NCI-H345 treated with DMSO at 0.1 percent for 48 hours (cell line): ENCODE measurements at regions not wholly inside any gene's neighbourhood (a gene's known extent, or its start where the extent isn't known, plus 50 kb on each side); places are given as distances from the start of the nearest gene placed in this dataset.
"Not testable (repeated sequence)": the region's sequence is repeated elsewhere in the genome, so short reads cannot be mapped to it uniquely, and the experiment has no call there.

Source experiments
- DNase-seq: peaks from one replicate; lab custom pipeline; 2025; ENCODE audit not compliant: unreplicated experiment; lab: John Stamatoyannopoulos, UW

DNA sequence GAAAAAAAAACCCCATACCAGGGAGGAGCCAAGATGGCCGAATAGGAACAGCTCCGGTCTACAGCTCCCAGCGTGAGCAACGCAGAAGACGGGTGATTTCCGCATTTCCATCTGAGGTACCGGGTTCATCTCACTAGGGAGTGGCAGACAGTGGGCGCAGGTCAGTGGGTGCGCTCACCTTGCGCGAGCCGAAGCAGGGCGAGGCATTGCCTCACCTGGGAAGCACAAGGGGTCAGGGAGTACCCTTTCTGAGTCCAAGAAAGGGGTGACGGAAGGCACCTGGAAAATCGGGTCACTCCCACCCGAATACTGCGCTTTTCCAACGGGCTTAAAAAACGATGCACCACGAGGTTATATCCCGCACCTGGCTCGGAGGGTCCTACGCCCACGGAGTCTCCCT, 1328.6 kb downstream of the GRIK2 start:
- not testable (repeated sequence) for DNase-seq

DNA sequence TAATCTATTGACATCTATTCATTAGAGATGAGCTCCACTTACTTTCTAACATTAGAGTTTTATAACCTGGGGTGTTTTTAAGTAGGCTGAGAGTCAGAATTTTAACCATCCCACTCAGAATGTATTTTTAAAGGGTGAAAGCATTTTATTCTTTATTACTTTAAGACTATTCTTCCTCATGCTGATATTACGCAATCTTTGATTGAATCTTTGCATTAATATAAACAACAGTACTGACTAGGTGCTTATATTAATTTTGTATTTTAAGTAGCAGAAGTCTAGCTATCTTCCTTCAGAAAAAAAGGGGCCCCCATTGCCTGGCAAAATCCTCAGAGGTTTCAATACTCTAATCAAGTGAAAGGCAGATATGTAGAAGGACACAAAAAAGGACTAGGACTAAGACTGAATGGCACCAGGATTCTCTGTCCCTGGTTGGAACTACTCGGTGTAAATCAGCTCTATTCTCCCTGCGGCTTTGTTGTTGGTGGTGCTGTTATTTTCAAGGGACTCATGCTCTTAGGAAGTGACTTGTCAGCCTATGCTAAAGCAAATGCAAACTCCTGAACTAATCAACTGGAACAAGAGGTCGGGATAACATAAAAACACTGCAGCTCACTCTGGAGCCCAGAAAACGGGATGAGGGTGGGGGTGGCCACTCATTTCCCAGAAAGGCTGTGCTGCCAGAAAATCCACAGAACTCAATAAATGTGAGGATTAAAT, 1324.4 kb downstream of the GRIK2 start:
- no peak for DNase-seq

DNA sequence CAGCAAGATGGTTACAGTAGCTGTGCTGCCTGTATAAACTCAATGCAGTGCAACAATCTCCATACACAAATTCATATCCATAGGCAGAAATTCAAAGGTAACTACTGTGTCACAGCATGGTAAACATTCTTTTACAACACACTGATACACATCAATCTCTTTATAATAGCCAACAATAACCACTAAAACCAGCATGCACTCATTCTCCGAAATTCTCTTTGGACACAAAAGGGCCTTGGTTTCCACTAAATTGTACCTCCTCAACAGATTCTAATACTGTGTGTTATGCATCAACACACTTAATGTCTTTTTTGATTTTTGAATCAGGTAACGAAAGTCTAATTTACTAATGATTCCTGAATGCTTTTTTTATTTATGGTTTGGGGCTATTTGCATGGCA, 1323.7 kb downstream of the GRIK2 start:
- DNase-seq, result no peak

DNA sequence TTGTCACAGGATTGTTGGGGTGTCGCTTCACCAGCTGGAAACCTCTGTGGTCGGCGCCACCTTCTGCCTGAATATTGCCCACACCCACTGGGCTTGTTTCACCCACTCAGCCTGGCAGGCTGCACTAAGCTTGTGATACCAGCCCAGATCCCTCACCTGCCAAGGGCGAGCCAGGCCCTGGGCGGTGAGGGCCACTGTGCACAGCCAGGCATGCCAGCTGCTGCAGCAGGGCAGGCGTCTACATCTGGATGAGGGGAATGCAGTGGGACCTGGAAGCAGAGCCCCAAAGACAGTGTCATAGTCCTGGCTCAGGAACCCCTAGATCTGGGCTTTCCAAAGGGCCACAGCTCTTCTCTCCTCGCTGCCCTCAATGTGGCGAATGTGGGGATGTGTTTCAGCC, 1307.5 kb downstream of the GRIK2 start:
- DNase-seq, result no peak

DNA sequence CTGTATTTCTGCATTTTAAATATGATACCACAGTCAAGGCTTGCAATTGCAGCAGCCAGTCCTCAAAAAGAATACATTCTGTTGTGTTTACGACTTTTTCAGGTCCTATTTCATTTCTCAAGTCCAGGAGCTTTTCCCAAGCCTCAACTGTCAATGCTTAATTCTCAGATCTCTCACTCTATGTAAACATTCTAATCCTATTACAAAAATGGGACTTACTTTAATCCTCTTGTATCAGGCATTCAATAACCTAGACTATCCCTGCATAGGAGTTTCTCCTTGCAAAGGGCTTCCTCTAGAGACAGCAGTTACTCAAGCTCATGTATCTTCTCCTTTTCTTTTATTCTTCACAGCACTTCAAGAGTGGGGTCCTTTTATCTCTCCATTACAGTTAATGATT, 1293.0 kb downstream of the GRIK2 start:
- DNase-seq, result no peak

DNA sequence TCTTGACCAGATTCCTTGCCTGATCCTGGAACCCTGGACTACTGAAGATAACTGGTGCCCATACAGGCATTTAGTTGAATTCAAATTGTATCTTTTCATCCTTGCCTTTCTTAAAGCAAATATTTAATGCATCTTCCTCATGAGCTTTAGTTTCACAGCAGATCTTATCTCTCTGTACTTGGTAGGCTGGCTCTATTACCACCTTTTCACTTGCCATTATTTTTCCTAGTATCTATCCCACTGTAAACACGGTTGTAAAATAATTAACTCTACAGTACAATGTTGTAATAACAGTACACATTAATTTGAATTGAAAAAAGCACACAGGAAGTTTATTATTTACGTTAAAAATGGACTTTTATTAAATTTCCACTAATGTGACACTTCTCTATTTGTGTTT, 1286.9 kb downstream of the GRIK2 start:
- DNase-seq, result no peak

DNA sequence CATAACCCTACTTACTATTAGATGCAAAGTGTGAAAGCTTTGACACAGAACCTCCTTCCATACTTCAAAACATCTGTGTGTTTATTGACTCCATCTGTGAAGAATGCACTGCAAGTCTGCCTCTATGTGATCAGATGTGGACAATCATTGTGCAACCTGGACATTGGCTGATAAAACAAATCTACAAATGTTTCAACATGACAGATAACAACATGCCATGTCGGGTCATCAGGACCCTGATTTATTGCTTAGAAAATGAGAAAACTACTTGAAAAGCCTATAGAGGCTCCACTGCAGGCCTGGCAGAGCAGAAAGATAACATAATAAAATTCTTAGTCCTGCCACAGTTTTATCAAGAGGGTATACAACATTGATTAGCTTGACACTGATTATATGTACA, 1286.4 kb downstream of the GRIK2 start:
- no peak for DNase-seq

DNA sequence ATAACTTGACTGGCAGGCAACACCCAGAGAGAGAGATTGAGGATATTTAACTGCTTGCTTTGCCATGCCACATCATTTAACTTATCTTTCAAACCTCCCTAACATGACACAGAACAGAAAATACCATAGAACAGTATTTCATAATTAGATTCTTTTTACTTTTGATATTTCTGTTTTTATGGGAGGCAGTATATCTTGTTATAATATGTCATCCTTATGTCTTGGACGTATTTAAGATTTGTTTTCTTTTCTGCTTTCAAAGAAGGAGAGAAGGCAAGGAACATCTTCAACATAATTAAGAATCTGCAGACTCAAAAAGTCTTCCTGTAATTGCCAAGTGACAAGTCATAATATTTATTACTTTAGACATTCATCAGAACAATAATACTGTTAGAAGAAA, 1283.7 kb downstream of the GRIK2 start:
- DNase-seq, result no peak

DNA sequence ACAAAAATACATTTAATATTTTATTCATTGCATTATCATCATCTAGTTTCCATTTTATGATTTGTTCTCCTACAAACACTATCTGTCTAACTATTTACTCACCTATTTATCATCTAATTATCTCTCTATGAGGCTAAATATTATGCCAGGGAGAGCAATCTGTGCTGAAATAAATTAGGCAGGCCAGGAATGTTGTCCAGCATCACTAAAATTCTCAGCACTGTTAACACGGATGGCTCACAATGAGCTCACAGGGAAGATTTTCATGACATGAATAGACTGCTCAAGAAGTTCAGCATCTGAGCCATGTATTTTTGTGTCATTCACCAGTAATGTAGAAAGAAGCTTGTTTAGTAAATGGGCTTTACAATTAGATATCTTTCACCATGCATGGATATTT, 1277.2 kb downstream of the GRIK2 start:
- no peak for DNase-seq

DNA sequence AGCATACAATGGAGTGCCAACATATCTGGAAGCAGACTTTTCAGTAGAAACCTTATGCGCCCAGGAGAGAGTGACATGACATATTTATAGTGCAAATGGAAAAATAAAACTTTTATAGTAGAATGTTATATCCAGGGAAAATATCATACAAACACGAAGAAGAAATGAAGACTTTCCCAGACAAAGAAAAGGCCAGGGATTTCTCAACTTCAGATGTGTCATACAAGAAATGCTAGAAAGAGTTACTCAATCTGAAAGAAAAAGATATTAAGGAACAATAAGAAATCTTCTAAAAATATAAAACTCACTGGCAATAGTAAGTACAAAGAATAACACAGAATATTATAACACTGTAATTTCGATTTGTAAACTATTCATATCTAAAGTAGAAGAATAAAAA, 1269.3 kb downstream of the GRIK2 start:
- no peak for DNase-seq

DNA sequence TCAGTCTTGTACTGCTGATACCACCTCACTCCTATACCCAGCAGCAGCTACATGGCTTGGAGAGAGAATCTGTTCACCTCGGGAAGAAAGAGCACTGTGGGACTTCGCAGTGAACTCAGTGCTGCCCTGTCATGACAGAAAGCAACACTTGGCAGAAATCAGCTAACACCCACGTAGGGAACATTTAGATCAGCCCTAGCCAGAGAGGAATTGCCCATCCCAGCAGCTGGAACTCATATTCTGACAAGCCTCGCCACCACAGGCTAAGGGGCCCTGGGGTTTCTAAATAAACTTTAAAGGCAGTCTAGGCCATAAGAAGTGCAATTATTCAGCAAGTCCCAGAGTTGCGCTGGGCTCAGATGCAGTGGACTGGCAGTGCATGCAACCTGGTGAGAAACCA, 1266.8 kb downstream of the GRIK2 start:
- no peak for DNase-seq

DNA sequence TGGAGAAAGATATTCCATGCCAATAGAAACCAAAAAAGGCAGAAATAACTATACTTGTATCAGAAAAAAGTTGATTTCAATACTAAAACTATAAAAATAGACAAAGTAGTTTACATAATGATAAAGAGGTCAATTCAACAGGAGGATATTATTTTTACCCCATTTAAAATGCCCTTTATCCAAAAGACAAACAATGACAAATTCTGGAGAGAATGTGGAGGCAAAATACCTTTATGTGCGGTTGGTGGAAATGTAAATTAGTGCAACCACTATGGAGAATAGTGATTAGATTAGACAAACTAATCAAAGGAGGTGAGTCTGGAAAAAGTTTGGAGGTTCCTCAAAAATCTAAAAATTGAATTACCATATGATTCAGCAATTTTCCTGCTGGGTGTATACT, 1262.3 kb downstream of the GRIK2 start:
- DNase-seq, result no peak

DNA sequence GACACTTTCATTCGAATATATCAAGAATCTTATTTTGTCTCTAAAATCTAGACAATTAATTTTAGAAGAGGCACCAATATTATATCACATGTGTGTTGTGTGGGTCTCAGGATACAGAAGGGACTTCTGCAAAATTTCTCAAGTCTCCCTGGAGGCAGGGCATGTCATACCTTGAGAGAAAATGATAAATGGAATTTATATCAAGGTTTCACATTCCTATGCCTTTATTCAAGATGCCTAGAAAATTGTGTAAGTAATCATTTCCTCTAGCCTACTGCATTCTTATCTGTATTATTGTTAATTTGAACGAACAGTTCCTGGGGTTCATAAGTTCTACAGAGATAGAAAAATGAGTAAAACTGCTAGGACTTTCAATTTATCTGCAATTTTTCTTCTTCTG, 1247.9 kb downstream of the GRIK2 start:
- DNase-seq, result no peak

DNA sequence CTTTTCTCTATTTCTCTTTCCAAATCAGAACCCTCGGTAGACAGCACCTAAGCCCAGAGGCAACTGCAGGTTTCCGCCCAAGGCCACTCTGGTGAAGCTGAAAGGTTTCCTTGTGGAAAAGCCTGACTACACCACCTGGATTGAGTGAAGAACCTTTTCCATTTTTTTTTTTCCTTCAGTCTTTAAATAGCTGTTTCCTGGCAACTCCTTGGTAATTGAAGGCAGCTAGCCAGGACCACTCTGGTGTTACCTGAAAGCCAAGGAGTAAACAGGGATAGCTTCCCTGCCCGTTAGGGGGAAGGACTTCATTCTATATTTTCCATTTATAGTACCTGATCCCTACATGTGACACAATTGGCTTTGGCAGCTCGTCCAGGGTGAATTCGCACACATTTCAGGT, 1238.4 kb downstream of the GRIK2 start:
- DNase-seq, result no peak

DNA sequence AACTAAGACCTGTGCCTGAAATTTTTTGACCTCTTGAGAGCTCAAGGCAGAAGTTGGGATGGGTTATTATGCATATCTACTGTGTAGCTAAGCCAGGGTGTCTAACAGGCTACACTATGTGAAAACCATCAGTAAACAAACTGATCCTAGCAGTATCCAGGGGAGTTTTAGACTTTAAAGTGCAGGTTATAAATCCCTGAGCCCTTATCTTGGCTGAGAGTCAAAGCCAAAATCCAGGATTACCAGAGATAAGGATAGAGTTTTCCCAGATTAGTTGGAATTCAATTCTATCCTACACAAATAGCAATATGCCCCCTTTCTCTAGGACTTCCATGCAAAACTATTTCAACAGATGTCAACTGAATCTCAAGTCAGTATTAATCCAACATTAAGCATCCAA, 1229.7 kb downstream of the GRIK2 start:
- DNase-seq, result no peak

DNA sequence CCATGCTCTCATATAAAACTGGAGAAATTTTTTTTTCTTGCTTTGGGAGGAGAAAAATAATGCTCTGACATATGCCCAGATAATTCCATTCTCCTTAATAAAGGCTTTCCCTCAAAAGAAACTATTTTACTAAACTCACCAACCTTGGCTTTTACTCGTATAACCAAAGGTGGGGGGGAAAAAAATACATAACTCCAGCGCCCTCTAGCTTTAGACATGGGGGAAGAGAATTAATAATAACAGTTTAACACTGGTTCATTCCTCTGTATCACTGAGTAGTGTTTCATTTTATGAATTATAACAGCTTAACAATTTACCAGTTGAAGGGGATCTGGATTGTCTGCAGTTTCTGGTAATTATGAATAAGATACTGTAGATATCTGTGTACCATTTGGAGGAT, 1226.1 kb downstream of the GRIK2 start:
- no peak for DNase-seq

DNA sequence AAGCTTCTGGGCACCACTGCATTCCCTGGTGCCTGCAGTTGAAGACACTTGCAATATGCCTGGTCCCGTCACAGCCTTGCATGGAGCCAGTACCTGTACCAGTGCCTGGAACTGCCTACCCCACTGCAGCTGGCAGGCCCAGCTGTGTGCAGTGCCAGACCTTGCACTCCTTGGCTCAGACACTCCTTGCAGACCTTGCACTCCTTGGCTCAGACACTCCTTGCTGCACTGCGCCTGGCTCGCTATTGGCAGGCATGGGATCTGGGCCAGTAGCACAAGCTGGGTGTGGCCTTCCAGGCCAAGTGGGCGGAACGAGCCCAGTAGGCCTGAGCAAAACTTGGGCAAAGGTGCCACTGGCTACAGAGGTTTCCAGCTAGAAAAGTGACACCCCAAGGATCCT, 1189.1 kb downstream of the GRIK2 start:
- DNase-seq, result no peak

DNA sequence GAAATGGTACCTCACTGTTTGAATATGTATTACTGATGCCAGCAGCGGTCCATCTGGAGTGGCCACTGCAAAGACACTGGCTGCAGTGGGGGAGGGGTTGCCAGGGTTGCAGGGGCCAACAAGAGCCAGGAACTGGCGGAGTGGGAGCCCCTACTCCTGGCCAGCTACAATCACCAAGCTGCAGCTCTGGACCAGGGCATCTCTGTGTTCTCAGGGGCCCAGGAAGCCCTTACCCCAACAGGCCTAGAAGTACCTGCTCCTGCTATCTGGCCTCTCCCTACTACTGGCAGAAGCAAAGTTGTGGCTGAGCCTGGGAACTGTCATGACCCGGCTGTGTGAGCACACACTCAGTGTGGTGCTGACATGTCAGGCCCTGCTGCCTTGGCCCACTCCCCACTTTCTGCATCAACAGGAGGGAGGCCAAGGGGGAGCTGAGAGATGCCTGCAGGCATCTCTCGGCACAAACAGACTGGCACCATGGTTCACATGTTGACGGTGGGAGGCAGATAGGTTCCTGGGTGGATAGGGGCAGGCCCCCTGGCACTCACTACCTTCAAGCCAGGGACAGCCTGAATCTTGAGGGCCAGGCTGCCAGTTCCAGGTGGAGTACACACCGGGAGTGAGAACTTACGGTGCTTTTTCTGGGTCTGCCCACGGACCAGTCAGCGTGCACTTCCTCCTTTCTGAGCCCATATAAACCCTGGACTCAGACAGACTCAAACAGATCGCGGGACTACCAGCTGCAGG, 1188.0 kb downstream of the GRIK2 start:
- no peak for DNase-seq

DNA sequence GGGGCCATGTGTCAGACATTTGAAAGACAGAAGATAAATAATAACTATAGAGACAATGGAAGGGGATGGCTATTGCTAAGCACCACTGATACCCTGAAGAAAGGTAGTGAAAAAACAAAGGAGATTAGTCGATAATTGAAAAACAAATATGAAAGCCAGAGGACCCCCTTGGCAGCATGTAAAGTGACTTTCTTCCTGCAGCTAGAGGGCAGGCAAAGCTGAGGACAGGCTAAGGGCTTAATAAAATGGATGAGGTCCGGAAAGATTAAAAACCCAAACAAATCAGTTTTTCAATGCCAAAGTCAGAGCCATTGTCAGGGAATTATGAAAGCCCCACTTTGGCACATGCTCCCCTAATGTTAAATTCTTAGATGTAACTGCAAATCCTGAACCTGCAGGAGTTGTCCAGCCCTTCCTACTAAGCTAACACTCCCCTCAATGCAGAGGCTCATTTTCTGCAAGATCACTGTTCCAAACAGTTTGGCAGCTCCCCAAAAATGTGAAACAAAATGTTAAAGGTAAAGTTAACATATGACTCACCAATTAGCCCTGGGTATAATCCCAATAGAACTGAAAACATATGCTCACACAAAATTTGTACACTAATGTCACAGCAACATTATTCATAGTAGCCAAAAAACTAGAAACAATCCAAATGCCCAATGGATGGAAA, 1177.9 kb downstream of the GRIK2 start:
- no peak for DNase-seq

DNA sequence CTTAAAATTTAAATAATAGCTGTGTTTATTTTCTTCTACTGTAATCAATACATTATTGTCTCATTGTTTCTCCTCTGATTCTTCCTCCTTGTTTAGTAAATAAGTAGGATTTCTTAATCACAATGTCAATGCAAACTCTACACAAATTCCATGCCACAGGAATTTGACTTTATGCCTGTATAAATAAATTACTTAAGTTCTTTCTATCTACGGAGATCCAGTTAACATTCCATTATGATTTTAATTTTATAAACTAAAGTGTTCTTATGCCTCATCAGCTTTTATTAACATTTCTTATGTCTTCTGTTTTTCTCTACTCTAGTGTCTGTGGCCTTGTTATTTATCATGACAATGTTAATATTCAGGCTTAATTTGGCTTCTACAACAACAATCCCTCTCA, 1169.2 kb downstream of the GRIK2 start:
- no peak for DNase-seq

DNA sequence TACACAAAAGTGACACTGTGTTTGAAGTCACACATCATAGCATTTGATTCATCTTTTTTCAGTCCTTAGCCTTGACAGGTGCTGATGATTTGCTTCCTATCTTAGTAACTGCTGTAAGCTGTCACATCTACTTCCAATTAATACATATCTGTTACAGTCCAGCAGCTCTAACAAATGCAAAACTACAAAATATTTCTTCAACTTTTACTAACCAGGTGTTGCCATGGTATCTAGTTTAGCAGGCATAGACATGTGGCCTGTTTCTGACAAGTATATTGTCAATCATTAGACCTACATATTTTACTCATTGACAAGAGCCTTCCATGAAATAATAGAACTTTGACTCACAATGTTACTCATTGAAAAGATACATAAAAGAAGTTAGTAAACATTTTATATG, 1159.7 kb downstream of the GRIK2 start:
- no peak for DNase-seq

DNA sequence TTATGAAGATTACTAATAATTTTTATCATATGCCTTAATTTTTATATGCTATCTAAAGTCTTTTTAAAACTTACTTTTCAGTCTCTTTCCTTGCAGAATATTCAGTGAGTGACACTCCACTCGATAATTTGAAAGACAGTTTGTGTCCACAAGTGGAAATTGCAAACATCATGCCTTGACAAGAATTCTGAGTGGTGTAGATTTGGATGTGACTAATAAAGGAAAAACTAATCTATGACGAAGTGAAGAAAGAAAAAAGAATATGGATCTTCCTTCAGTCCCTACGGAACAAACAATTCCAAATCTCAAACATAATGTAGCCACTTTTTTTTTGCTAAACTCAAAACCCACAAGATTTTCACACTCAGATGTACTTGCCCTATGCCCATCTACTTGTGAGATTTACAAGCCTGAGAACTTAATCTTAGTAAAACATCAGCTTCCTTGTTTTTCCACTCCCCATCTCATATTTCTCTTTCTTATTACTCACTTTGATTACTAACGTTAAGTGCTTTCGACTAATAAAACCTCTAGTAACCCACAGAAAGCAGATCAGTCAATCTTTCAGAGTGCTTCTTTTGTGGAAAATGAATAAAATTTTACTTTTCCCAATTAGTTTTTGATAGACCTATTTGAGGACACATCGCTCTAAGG, 1155.8 kb downstream of the GRIK2 start:
- DNase-seq, result no peak
